BLaER1 (cell line): ENCODE measurements at regions not wholly inside any gene's neighbourhood (a gene's known extent, or its start where the extent isn't known, plus 50 kb on each side); places are given as distances from the start of the nearest gene placed in this dataset.

Source experiments
- H3K27ac ChIP-seq: shearing (Covaris generic); formaldehyde crosslinking; 2 replicates; pipeline ENCODE4 v1.8.1; 2022
- H3K27me3 ChIP-seq: shearing (Covaris generic); formaldehyde crosslinking; 2 replicates; pipeline ENCODE4 v1.8.1; 2022
- H3K36me3 ChIP-seq: shearing (Covaris generic); formaldehyde crosslinking; 2 replicates; pipeline ENCODE4 v1.8.1; 2022
- H3K4me1 ChIP-seq: shearing (Covaris generic); formaldehyde crosslinking; 2 replicates; pipeline ENCODE4 v1.8.1; 2022
- H3K4me2 ChIP-seq: shearing (Covaris generic); formaldehyde crosslinking; 2 replicates; pipeline ENCODE4 v1.8.1; 2022
- H3K4me3 ChIP-seq: shearing (Covaris generic); formaldehyde crosslinking; 2 replicates; pipeline ENCODE4 v1.8.1; 2022
- H3K9ac ChIP-seq: shearing (Covaris generic); formaldehyde crosslinking; 2 replicates; pipeline ENCODE4 v1.8.1; 2022
- H3K9me3 ChIP-seq: shearing (Covaris generic); formaldehyde crosslinking; 2 replicates; pipeline ENCODE4 v1.8.1; 2022
- H4K20me1 ChIP-seq: shearing (Covaris generic); formaldehyde crosslinking; 2 replicates; pipeline ENCODE4 v1.8.1; 2022
- Cebpa-rat ChIP-seq: shearing (Covaris generic); IDR thresholded peaks from 2 replicates; pipeline ENCODE4 v1.8.1; 2022

DNA sequence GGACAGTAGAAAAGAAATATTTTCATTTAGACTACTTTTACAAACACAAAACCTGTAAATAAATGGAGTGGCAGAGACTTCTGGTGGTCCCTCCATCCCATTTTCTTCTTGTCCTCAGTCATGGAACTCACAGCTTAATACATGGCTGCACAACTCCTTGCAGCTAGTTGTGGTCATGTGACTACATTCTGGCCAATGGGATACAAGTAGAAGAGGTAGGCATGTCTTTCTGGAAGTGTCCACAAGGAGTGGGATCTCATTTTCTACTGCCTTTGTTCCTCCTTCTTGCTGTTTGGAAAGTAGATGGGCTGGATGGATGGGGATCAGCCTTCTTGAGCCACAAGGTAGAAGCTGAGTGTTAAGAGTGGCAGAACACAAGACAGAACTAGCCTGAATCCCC is 555.8 kb downstream of the SATB2 start:
- Histone ChIP-seq H3K4me2 (no peak overlapping the region), H3K36me3 (no peaks in the 10 kb centered on the region), H3K4me1 (peaks cover 12% of the 10 kb centered on the region), H4K20me1 (no peaks in the 10 kb centered on the region), H3K9ac (no peak overlapping the region), H3K27ac (no peak overlapping the region), H3K27me3 (no peaks in the 10 kb centered on the region), H3K4me3 (no peak overlapping the region), H3K9me3 (no peaks in the 10 kb centered on the region)
- no peak for TF ChIP-seq Cebpa-rat

DNA sequence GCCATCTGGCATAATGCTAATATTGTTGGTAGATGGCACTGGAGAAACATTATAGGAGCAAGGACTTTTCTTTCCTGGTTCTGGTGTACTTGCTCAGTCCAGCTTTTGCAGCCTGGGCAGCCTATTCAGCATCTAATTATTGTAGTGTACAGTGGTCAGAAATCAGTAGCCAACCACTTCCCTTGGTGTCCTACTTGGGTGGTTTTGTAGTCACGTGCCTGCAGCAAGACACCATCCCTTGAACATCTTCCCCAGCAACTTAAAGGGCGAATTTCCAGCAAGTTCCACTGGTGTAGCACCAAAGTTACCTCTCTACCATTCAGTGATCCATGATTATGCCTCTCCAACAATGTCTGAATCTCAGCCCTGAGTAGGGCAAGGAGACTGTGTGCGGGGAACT is 557.6 kb downstream of the SATB2 start:
- H3K4me1 ChIP-seq = no peaks in the 10 kb centered on the region; the same call in 1 of the 2 replicates
- H3K36me3 ChIP-seq = no peaks in the 10 kb centered on the region
- H3K9me3 ChIP-seq = no peaks in the 10 kb centered on the region
- no peaks in the 10 kb centered on the region for H3K27me3 ChIP-seq
- no peak overlapping the region for H3K4me3 ChIP-seq
- no peak overlapping the region for H3K9ac ChIP-seq
- no peak for TF ChIP-seq Cebpa-rat
- H3K27ac ChIP-seq = no peak overlapping the region
- H3K4me2 ChIP-seq = no peak overlapping the region
- H4K20me1 ChIP-seq = no peaks in the 10 kb centered on the region

DNA sequence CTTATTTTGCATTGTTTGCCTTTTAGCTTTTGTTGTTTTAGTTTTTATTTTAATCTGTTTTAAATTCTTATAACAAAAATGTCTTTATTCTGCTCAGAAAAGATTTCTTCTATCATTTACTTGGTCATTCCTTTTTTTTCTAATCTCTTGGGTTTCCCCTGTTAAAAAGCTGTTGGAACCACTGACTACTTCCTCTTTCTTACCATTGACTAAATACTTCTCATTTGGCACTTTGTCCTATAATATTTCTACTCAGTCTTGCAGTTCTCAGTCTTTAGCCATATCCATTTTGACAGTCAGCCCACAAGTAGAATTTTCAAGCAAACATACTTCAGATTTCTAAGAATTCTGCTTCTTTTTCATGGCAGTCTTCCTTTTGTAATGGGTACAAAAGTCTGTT is 567.2 kb downstream of the SATB2 start:
- Histone ChIP-seq H3K4me3 (no peak overlapping the region), H3K27me3 (no peaks in the 10 kb centered on the region), H4K20me1 (no peaks in the 10 kb centered on the region), H3K4me2 (no peak overlapping the region), H3K27ac (no peak overlapping the region), H3K4me1 (peaks cover 16% of the 10 kb centered on the region), H3K36me3 (no peaks in the 10 kb centered on the region), H3K9me3 (no peaks in the 10 kb centered on the region), H3K9ac (no peak overlapping the region)
- no peak for TF ChIP-seq Cebpa-rat

DNA sequence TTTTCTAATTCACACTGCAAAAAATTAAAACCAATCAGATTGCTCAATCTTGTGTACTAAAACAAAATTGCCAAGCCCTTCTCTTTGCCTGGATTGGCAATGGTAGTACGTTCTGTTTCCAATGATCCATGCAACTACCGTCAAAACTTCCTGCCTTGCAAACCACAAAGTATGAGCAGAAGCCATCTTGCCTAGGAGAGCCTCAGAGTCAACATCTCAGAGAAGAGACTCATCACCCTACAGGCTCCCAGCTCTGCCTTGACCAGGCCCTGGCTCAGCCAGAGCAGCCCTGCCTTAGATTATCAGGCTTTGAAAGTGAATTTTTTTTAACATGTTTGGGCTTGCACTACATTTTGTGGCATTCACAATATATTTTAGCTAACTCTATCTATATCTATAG is 574.1 kb downstream of the SATB2 start:
- no peaks in the 10 kb centered on the region for H4K20me1 ChIP-seq
- TF ChIP-seq Cebpa-rat = no peak
- H3K36me3 ChIP-seq = no peaks in the 10 kb centered on the region
- no peaks in the 10 kb centered on the region for H3K9me3 ChIP-seq
- no peaks in the 10 kb centered on the region for H3K27me3 ChIP-seq
- no peak overlapping the region for H3K4me3 ChIP-seq
- no peaks in the 10 kb centered on the region for H3K4me1 ChIP-seq
- H3K9ac ChIP-seq = no peak overlapping the region
- no peak overlapping the region for H3K4me2 ChIP-seq
- H3K27ac ChIP-seq = no peak overlapping the region

DNA sequence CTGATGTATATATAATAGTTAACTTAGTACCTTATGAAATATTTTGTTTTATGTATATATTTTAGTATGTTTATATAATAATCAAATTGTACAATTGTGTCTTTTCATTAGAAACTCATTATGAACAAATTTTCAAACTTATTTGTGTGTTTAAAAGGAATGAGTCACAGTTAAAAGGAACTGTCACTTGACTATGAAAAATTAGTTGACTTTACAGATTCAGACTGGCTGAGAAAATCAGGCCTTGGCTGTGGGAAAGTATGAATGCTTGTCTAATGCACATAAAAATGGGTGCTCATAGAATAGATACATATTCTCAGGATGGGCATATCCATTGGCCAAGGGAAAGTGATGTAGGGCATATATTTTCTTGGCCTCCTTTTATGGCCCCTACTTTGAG is 576.8 kb downstream of the SATB2 start:
- Histone ChIP-seq H3K27ac (no peak overlapping the region), H3K4me2 (no peak overlapping the region), H3K36me3 (no peaks in the 10 kb centered on the region), H3K27me3 (no peaks in the 10 kb centered on the region), H3K4me1 (no peaks in the 10 kb centered on the region), H3K9ac (no peak overlapping the region), H3K4me3 (no peak overlapping the region), H4K20me1 (no peaks in the 10 kb centered on the region), H3K9me3 (no peaks in the 10 kb centered on the region)
- TF ChIP-seq Cebpa-rat = no peak

DNA sequence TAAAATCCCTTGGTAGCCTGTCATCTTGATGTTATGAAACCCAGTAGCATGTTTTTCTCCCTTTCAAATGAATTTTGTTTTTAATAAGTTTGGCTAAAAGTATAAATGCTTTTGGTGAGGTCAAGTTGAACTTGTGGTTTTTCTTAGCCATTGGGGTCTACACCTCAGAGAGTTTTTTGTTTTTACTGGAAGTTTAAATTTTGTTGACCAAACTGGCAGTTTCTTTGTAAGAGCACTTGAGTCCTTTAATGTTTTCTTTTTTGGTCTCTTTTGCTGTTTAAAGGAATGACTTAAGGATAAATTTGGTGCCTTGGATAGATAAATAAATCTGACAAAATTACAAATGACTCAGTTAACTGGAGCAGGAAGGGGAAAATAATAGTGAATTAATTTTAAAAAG is 577.3 kb downstream of the SATB2 start:
- Histone ChIP-seq H3K4me1 (no peaks in the 10 kb centered on the region), H3K9ac (no peak overlapping the region), H3K27ac (no peak overlapping the region), H3K4me2 (no peak overlapping the region), H4K20me1 (no peaks in the 10 kb centered on the region), H3K9me3 (no peaks in the 10 kb centered on the region), H3K36me3 (no peaks in the 10 kb centered on the region), H3K27me3 (no peaks in the 10 kb centered on the region), H3K4me3 (no peak overlapping the region)
- no peak for TF ChIP-seq Cebpa-rat

DNA sequence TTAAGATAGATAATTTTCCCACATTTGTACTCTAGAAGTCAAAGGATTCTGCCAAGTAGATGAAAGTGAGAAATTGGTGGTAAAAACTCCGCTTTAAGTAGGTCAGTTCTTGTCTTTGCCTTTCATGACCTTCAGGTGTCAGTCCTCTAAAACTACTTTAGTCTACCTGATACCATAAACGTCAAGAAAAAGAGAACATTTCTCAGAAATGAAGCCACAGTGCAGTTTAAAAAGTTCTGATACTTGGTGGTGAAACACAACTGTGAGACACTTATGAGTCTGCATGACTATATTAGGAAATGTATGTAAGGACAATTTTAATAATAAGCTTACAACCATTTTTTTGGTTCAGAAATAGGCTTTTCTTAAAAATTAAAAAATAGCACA is 583.3 kb downstream of the SATB2 start:
- Histone ChIP-seq H3K27ac (no peak overlapping the region), H3K36me3 (no peaks in the 10 kb centered on the region), H3K4me3 (no peak overlapping the region), H3K4me1 (no peaks in the 10 kb centered on the region), H4K20me1 (no peaks in the 10 kb centered on the region), H3K27me3 (no peaks in the 10 kb centered on the region), H3K9me3 (peaks cover 3% of the 10 kb centered on the region; the same call in 1 of the 2 replicates), H3K9ac (no peak overlapping the region), H3K4me2 (no peak overlapping the region)
- TF ChIP-seq Cebpa-rat = no peak

- Histone ChIP-seq H3K27ac (no peak overlapping the region), H3K4me3 (no peak overlapping the region), H3K9ac (no peak overlapping the region), H3K9me3 (peaks cover 9% of the 10 kb centered on the region; the same call in 1 of the 2 replicates), H4K20me1 (no peaks in the 10 kb centered on the region), H3K4me1 (no peaks in the 10 kb centered on the region), H3K4me2 (no peak overlapping the region), H3K36me3 (no peaks in the 10 kb centered on the region), H3K27me3 (no peaks in the 10 kb centered on the region)
- TF ChIP-seq Cebpa-rat = no peak
These were observed 584.0 kb downstream of the SATB2 start for GRCh38 chr2:198873503-198874471.

DNA sequence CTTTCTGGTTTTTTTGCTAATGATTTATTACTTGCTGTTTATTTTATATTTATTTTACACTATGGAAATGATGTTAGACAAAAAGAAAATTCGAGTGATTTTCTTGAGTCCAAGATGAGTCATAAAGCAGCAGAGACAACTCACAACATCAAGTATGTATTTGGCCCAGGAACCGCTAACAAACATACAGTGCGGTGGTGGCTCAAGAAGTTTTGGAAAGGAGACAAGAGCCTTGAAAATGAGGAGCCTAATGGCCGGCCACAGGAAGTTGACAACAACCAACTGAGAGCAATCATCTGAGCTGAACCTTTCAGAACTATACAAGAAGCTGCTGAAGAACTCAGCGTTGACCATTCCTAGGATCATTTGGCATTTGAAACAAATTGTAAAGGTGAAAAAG is 594.1 kb downstream of the SATB2 start:
- Histone ChIP-seq H3K9me3 (peaks cover 7% of the 10 kb centered on the region), H4K20me1 (no peaks in the 10 kb centered on the region), H3K36me3 (no peaks in the 10 kb centered on the region), H3K4me1 (no peaks in the 10 kb centered on the region), H3K4me2 (no peak overlapping the region), H3K27ac (no peak overlapping the region), H3K27me3 (no peaks in the 10 kb centered on the region), H3K4me3 (no peak overlapping the region), H3K9ac (no peak overlapping the region)
- no peak for TF ChIP-seq Cebpa-rat

DNA sequence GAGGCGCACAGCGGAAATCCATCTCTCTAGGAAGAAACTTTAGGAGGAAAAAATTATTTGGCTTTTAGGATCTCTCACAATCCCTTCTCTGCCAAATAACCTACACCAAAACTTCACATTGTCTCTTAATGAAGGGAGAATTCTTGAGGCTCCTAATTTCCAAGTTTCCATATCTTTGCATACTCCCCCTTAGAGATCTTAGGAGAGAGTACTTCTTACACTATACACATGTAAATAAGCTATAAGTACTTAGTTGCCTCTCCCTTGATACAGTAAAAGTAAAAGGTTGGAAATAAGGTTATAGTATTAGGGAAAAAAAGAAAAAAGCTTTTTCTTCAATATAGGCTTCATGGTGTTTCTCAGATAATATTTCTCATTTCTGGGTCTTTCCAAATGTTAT is 596.7 kb downstream of the SATB2 start:
- Histone ChIP-seq H3K4me3 (no peak overlapping the region), H3K4me1 (no peaks in the 10 kb centered on the region), H3K27ac (no peak overlapping the region)

More for the DNA sequence above, 596.7 kb downstream of the SATB2 start:
- no peak overlapping the region for H3K4me2 ChIP-seq
- H3K36me3 ChIP-seq = no peaks in the 10 kb centered on the region
- H3K9me3 ChIP-seq = peaks cover 8% of the 10 kb centered on the region
- no peaks in the 10 kb centered on the region for H4K20me1 ChIP-seq
- TF ChIP-seq Cebpa-rat = no peak
- no peak overlapping the region for H3K9ac ChIP-seq
- no peaks in the 10 kb centered on the region for H3K27me3 ChIP-seq
